HG03066 (cell line): ENCODE measurements at regions not wholly inside any gene's neighbourhood (a gene's known extent, or its start where the extent isn't known, plus 50 kb on each side); places are given as distances from the start of the nearest gene placed in this dataset.

Experiments used
- ATAC-seq: cut with Tn5 transposase; IDR thresholded peaks from one replicate; pipeline ENCODE4 v1.9.1; 2021; ENCODE audit warnings: low read depth; ENCODE audit not compliant: unreplicated experiment

DNA sequence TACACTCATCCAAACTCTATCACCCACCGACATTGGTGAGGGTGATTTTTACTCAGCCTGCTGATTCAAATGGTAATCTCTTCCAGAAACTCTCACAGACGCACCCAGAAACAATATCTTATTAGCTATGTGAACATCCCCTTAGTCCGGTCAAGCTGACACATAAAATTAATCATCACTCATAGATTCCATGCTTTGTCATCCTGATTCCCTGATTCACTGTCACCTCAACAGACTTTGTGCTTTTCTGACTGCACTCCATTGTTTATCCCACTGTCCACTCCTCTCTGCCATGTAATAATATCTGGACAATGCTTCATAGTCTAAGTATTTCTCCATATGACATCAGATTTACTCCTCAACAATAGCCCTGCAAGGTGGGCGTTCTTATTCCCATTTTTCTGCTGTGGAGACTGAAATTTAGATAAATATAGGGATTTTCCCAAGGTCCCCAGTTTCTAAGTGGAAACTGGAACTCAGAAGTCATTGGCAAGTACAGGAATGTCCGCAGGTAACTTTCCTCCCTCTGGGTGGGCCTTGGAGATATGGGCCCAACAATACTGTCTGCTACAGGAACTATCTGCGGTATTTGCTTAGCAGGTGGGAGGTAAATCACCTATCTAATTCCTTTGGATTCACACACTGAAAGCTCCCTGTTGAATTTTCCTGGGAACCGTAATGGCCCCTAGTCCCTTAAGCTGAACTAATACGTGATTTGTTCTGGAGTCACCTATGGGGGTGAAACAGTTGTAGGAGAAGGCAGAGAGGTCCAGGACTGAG, 228.6 kb upstream of the BCOR start:
- ATAC-seq: no peak

GRCh38 chrX:40325161-40325560, 227.4 kb upstream of the BCOR start:
- no peak for ATAC-seq

GRCh38 chrX:40323977-40324376, 226.2 kb upstream of the BCOR start:
- ATAC-seq: no peak

DNA sequence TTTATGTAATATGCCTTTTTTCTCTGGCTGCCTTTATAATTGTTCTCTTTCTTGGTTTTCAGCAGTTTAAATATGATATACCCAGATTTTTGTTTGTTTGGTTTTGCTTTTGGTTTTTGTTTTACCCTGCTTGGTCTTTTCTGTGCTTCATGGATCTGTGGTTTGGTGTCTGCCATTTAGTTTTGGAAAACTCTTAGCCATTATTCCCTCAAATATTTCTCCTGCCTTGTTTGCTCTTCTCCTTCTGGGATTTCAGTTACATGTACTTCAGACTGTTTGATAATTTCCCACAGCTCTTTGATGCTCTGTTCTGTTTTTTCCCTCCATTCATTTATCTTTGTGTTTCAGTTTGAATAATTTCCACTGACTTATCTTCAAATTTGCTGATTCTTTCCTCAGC, 223.1 kb upstream of the BCOR start:
- ATAC-seq: no peak

- ATAC-seq: no peak
Measured at GRCh38 chrX:40318801-40319200, 221.0 kb upstream of the BCOR start.

DNA sequence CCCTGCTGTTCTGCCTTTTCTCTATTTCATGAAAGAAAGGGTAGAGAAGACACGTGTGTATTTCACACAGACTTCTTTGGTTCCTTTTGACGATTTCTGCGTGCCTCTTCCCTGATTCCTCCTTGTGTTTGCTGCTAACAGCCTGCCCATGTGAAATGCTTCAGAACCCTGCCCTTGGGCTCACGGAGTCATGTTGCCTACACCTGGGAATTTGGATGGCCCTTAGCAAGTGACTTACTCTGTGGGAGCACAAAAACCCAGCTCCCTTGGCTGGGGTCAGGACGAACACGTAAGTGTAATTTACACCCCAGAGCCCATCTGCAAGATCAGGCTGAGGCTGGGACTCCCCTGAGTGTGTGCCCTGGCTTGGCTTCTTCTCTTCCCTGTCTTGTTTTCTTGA, 220.3 kb upstream of the BCOR start:
- no peak for ATAC-seq

- ATAC-seq: no peak
Measured at GRCh38 chrX:40316502-40316901, 218.7 kb upstream of the BCOR start.

- no peak for ATAC-seq
Measured at GRCh38 chrX:40314070-40314469, 216.3 kb upstream of the BCOR start.

DNA sequence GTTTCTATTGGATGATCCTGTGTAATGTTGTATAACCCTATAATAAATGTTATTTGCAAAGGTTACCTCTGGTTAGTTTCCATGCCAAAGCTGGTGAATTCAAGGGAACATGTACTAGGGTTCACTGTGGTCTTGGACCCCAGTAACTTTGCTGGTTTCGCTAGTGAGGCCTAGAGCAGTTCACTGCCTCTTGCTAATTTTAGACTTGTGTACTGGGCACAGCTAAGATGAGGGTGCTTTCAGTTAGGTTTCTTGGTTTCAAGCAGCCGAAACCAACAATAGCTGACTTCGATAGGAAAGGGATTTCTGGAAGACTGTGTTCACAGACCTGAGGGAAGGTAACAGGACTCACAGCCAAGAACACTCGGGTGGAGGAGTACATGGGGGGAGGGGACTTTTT, 215.5 kb upstream of the BCOR start:
- no peak for ATAC-seq

- ATAC-seq: no peak
Measured at GRCh38 chrX:40310447-40310846, 212.7 kb upstream of the BCOR start.

DNA sequence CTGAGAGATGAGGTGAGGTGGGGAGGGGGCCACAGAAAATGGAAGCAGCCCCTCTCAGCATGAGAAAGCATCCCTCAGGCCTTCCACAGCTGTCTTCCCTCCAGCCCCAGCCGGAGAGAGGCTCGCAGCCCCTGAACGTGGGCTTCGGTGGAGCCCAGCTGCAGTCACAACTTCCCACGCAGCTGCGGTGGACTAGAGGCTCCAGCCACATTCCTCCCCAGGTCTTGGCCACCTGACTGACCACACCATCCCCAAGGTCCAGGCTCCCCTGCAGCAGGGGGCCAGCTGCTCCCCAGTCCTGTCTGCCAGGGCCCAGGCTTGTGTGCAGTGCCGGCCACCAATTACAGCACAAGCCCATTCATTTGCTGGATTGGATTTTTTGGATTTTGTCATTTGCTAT, 212.3 kb upstream of the BCOR start:
- ATAC-seq: no peak

DNA sequence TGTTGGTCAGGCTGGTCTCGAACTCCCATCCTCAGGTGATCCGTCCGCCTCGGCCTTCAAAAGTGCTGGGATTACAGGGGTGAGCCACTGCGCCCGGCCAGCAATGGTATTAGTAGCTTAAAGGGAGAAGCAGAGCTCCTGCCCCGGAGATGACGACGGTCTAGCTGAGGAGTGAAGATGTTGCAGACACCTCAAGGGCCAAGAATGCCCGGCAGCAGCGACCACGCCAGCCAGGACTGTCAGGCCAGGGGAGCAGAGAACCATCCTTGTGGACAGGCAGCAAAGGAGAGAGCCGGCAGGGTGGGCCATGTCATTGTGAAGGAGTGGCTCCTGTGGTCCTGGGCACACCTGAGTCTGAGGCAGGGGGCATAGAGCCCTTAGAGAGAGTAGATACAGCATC, 210.1 kb upstream of the BCOR start:
- ATAC-seq: no peak

GRCh38 chrX:40304115-40304514, 206.4 kb upstream of the BCOR start:
- ATAC-seq: no peak

DNA sequence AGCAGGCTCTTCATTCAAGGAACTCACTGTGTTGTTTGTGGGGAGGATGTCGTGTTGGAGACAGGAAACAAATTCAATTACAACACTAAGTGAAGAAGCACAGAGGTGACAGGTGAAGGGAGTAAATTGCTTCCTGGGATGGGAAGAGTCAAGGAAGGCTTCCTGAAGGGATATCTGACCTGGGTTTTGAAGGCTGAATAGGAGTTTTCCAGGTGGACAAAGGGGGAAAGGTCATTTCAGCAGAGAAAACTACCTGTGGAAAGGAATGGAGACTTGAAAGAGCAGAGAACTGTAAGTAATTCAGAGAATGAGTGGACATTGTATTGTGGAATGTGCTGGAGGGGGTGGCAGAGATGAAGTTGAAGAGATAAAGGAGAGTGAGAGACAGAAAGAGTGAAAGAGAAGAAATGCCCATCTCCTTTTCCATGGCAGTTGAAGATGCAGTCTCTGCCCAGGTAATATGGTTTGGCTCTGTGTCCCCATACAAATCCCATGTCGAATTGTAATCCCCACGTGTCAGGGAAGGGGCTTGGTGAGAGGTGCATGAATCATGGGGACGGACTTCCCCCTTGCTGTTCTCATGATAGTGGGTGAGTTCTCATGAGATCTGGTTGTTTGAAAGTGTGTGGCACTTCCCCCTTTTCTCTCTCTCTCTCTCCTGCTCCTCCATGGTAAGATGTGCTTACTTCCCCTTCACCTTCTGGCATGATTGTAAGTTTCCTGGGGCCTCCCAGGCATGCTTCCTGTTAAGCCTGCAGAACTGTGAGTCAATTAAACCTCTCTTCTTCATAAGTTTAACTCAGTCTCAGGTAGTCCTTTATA, 205.7 kb upstream of the BCOR start:
- no peak for ATAC-seq

- ATAC-seq: no peak
Measured at GRCh38 chrX:40300286-40300890, 202.6 kb upstream of the BCOR start.

GRCh38 chrX:40299641-40300046, 201.9 kb upstream of the BCOR start:
- ATAC-seq: no peak

- no peak for ATAC-seq
Measured at GRCh38 chrX:40298572-40299479, 201.1 kb upstream of the BCOR start.

GRCh38 chrX:40298069-40298468, 200.3 kb upstream of the BCOR start:
- ATAC-seq: no peak

GRCh38 chrX:40291553-40291952, 193.8 kb upstream of the BCOR start:
- ATAC-seq: no peak

DNA sequence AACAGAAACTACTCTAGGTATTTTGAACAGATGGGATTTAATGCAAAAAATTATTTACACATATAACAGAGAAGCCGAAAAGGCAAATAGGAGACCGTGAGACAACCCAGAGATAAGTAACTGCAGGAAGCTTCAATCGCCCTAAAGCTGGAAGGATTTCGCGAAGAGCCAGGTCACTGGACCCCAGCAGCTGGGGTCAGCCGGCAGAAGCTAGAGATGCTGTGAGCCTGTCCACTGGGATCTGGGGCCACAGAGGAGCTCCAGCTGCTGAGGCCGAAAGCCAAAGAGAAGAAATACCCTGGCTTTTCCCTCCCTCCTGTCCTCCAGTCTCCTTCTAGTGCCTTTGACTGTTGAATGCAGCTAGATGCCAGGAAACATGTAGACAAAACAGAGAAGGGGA, 192.8 kb upstream of the BCOR start:
- ATAC-seq: no peak

DNA sequence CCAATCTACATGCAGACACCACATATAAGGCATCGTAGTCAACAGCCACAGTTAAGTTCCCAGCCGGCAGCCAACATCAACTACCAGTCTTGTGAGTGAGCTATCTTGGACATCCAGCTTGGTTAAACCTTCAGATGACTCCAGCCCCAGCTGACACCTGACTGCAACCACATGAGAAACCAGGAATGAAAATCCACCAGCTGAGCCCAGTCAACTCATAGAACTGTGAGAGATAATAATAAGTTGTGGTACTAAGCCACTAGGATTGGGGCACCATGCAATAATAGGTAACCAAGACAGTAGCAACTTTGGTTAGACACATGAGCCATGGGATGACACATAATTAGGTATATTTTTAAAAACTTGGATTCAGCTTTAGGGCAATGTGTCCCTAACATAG, 188.1 kb upstream of the BCOR start:
- no peak for ATAC-seq
